ENCODE measurements at regions not wholly inside any gene's neighbourhood (a gene's known extent, or its start where the extent isn't known, plus 50 kb on each side); places are given as distances from the start of the nearest gene placed in this dataset.

- no peak for TF ChIP-seq CTCF (IDR thresholded peaks at IDR 0.05; ENCODE audit: low read length)
- TF ChIP-seq EZH2 (IDR thresholded peaks at IDR 0.05; ENCODE audit: borderline replicate concordance, low read length) = no peak
These were observed 185.5 kb downstream of the TRIM29 start for GRCh38 chr11:119952441-119952840.

Measured in OCI-LY1 (cell line).